PC-3 (cell line): ENCODE measurements at regions not wholly inside any gene's neighbourhood (a gene's known extent, or its start where the extent isn't known, plus 50 kb on each side); places are given as distances from the start of the nearest gene placed in this dataset.

Experiments
- EZH2 ChIP-seq: fragments of 300-600 bp; sonication (generic); IDR thresholded peaks from one replicate; pipeline ENCODE4 v1.6.1; 2017; ENCODE audit warnings: antibody characterized with exemption, mild to moderate bottlenecking, low read length; ENCODE audit not compliant: unreplicated experiment
- TF ChIP-seq, protein P1 (sequence below): fragments of 300-600 bp; sonication (generic); conservative IDR thresholded peaks from 2 replicates; pipeline ENCODE4 v1.5.1; 2017; ENCODE audit warnings: antibody characterized with exemption, low read depth, mild to moderate bottlenecking, low read length

- TF ChIP-seq, protein P1, sequence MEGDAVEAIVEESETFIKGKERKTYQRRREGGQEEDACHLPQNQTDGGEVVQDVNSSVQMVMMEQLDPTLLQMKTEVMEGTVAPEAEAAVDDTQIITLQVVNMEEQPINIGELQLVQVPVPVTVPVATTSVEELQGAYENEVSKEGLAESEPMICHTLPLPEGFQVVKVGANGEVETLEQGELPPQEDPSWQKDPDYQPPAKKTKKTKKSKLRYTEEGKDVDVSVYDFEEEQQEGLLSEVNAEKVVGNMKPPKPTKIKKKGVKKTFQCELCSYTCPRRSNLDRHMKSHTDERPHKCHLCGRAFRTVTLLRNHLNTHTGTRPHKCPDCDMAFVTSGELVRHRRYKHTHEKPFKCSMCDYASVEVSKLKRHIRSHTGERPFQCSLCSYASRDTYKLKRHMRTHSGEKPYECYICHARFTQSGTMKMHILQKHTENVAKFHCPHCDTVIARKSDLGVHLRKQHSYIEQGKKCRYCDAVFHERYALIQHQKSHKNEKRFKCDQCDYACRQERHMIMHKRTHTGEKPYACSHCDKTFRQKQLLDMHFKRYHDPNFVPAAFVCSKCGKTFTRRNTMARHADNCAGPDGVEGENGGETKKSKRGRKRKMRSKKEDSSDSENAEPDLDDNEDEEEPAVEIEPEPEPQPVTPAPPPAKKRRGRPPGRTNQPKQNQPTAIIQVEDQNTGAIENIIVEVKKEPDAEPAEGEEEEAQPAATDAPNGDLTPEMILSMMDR: no peak
- TF ChIP-seq EZH2: no peak
Observed at GRCh38 chr16:64136314-64136713, 985.5 kb downstream of the CDH11 start.
